Activated naive CD4-positive, alpha-beta T cell treated with Interleukin-2 at 50 U/mL for 16 hours (primary cell): ENCODE measurements at regions not wholly inside any gene's neighbourhood (a gene's known extent, or its start where the extent isn't known, plus 50 kb on each side); places are given as distances from the start of the nearest gene placed in this dataset.
"Not testable (repeated sequence)": the region's sequence is repeated elsewhere in the genome, so short reads cannot be mapped to it uniquely, and the experiment has no call there.

Experiments
- DNase-seq: peaks from one replicate; pipeline ENCODE4 v3.0.0-alpha.2; 2020

- no peak for DNase-seq
Observed at GRCh38 chr3:87792534-87793336, 266.1 kb downstream of the CGGBP1 start, which contains the start of gene HTR1F. HTR1F (plus strand) TSS chr3:87792706.

GRCh38 chr3:87792198-87792533 lies 266.6 kb downstream of the CGGBP1 start:
- no peak for DNase-seq

DNA sequence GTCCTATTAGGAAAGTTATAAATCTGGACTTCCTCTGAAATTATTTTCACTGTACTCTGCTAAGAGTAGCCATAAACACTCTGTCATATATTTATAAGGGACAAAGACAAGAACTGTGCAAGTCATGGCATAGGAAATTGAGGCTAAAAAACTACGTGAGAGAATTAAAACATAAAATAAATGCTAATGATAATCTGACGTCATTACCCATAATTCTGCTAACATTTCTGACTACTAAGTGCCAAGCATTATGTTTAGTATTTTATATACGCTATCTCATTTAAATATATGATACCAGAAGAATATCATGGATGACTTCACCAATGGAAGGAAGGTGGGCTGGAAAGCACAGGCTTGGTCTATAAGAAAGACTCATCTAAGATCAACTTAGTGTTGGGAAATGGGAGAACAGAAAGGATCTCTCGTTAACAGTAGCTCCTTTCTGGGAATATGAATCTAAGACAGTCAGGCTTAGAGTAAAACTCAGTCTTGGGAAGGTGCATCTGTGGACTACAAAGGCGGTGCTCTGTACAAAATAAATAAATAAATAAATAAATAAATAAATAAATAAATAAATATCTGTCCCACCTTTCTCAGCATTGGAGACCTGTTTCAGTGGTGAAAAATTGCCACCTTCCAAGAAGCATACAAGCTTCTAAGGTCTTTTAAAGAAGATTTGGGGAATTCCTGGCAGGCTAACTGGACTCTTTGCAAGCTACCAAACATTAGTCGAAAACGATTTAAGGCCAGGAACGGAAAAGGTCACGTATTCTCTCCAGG lies 267.4 kb downstream of the CGGBP1 start:
- DNase-seq, result no peak

- not testable (repeated sequence) for DNase-seq
Observed at GRCh38 chr3:87789049-87789448, 269.8 kb downstream of the CGGBP1 start.

DNA sequence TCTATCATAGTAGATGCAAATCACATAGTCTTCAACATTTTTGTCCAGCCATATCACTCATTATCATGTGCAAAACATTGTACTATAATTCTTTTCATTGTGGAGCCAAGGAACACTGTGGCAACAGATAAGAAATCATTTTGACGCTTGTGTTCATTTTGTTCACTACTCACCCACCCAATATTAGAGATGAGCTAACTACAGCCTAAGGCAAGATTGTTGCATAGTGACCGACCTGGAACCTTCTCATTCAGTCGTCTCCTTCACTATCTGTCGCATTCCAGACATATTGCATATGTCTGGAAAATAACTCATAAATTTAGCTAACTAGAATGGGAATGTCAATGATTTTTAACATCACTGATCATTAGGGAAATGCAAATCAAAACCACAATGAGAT lies 270.3 kb downstream of the CGGBP1 start:
- DNase-seq, result no peak

DNA sequence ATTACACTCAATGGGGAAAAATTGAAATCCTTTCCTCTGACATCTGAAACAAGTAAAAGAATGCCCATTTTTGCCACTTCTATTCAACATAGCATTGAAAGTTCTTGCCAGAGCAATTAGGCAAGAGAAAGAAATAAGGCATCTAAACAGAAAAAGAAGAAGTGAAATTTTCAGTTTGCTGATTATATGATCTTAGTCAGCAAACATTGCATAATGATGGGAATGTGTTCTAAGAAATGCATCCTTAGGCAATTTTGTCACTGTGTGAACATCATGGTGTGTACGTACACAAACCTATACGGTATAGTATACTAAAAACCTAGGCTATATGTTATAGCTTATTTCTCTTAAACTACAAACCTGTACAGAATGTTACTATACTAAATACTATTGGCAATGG lies 278.0 kb downstream of the CGGBP1 start:
- no peak for DNase-seq

GRCh38 chr3:87778876-87779275 lies 279.9 kb downstream of the CGGBP1 start:
- no peak for DNase-seq

DNA sequence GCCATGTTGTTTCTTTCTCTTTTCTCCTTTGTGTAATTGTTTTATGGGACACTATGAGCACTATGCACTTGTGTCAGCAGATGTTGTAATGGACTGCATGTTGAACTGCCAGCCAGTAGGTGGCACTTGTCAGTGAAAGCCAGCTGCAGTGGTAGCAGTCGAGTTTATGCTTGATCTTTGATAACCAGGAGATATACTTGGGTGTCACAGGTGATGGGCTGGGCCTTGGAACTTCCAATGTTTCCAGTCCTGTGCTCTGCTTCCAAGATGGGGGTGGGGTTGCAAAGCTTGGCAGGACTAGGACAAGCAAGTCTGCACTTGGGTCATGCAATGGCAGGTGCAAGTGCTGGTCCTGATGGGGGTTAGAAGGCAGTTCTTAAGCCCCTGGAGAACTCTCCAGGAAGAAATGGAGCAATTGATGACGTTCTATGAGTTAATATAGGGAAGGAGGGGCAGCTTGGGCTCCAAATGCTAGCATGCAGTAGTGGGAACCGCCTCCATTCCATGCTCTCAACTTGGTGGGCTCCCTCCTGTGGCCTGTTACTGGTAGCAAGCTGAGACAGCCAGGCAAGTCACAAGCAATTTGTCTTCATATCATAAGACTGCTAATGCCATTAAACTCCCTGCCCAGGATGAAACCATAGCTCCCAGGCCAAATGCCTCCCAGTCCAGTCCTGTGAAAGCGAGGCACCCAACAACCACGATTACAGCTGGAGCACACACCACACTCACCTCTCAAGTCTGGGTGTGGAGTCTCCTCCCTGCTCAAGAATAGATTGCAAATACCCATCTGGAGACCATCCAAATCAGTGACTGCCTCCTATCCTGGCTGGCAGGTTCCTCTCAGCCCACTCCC lies 287.2 kb downstream of the CGGBP1 start:
- peak; percentile 23 for DNase-seq

DNA sequence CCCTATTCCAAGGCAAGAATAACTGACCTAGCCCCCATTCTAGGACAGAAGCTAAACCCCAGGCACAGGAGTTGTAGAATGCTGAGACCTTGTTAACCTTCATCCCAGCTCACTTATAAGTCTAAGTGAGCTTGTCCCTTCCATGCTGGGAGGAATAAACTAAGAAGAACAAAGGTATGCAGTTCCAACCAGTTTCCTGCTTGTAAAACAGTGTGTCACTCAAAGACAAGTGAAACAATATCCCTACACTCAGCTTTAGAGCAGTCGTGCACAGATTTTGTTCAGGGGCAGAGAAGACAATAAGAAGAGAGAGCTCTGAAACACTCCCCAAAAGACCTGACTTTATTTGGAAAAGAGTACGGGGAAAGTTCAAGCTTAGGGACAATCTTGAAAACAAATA lies 292.1 kb downstream of the CGGBP1 start:
- DNase-seq, result no peak

- no peak for DNase-seq
Observed at GRCh38 chr3:87765256-87765655, 293.5 kb downstream of the CGGBP1 start.

DNA sequence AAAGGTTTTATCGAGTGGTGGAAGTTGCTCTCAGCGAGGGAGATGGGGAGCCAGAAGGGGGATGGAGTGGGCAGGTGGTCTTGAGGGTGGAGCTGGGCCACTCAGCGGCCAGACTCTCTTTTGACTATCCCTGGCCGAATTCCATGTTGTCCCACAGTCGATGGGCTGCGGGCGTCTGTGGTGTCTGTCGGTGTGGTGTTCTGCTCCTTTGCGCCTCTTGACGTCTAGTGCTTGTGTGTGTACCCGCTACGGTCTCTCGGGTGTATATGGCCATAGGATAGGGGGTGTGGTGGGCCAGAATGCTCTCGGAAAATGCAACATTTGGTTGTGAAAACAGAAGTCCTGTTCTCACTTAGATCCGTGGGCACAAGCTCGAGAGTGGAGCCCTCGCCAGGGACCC lies 297.0 kb downstream of the CGGBP1 start:
- no peak for DNase-seq

DNA sequence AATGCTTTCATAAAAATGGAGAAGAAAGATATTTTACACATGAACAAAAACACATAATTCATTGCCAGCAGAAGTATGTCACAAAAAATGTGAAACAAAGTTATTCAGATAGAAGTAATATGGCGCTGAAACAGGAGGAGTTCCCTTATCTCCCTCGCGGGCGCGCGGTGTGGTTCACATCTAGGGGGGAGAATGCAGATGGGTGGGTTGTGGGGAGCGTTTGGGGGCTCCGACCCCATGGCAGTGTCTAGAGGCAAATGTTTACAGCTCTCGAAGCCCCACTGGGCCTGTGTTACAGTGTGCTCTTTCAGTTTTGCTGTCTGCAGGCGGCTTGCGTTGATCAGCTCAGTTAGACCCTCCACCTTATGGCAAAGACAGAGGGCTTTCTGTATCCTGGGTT lies 297.5 kb downstream of the CGGBP1 start:
- DNase-seq, result no peak

DNA sequence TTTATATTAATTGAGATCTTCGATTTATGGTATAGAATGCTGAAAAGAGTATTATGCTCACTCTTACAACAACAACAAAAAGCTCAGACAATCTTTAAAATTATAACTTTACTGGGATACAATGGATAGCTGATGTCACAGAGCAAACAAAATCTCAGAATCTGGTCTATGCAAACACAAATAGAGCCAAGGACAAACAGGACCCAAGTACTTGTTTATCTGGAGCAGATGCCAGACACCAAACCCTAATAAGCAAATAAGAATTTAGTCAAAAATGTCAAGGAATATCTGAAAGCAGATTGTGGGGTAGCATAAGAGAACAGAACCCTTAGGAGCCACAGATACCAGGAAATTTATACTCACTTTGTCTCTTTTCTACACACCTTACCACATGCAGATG lies 302.2 kb downstream of the CGGBP1 start:
- no peak for DNase-seq

DNA sequence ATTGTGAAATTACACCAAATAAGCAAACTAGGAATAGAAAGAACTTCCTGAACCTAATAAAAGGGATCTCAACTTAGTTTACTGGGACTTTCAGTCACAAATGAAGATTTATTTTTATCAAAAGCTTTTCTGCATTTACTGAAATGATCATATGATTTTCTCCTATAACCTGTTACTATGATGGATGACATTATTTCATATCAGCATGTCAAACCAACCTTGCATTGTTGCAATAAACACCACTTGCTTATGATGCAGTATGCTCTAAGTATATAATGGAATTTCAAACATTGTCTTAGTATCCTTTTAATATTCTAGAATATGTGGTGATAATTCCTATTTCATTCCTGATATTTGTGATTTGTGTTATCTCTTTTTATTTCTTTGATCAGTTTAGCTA lies 303.0 kb downstream of the CGGBP1 start:
- no peak for DNase-seq

- DNase-seq, result no peak
Observed at GRCh38 chr3:87742250-87742649, 316.6 kb downstream of the CGGBP1 start.

DNA sequence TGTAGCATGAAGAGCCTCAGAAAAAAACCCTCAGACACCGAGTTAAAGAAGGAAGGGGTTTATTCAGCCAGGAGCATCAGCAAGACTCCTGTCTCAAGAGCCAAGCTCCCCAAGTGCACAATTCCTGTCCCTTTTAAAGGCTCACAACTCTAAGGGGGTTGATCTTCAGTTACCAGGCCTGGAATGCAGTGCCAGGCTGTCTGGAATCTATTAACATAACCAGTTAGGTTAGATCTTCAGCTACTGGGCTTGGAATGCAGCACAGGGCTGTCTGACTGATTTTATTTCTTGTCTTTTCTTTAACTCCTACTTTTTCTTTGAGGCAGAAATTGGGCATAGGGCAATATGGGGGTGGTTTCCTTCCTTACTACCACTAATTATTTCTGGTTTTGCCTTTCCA lies 317.9 kb downstream of the CGGBP1 start:
- not testable (repeated sequence) for DNase-seq

DNA sequence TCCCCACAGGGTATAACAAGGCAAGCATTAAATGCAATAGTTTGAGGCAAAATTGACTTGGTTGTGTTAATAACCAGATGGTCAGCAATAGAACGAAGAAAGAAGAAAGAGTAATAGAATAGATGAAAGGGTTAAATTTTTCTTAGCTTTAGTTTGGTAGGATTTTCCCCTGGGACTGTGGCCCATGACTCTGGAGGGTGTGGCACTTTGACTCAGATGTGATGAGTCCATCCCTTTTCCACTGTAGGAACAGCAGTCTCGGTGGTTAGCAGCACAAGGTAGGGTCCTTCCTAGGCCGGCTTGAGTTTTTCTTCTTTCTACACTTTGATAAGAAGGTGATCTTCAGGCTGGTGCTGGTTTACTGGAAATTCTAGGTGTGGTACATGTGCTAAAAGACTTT lies 321.0 kb downstream of the CGGBP1 start:
- not testable (repeated sequence) for DNase-seq

DNA sequence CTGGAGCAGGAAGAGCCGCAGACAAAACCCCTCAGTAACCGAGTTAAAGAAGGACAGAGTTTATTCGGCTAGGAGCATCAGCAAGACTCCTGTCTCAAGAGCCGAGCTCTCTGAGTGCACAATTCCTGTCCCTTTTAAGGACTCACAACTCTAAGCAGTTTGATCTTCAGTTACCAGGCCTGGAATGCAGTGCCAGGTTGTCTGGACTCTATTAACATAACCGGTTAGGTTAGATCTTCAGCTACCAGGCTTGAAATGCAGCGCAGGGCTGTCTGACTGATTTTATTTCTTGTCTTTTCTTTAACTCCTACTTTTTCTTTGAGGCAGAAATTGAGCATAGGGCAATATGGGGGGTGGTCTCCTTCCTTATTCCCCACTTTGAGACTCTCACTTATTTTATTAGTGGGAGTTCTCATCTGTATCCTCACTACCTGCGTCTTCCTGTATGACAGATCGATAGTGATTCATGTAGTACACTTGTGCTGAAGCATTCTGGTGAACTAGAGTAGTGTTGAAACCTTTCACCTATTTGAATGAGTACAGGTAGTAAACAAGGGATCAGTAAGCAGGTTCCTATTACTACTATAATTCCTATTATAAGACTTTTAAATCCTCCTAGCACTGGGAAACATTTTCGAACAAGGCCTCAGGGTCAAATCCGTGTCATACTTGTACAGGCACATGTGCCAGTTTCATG lies 325.0 kb downstream of the CGGBP1 start:
- no peak for DNase-seq

- no peak for DNase-seq
Observed at GRCh38 chr3:87732294-87732693, 326.5 kb downstream of the CGGBP1 start.

DNA sequence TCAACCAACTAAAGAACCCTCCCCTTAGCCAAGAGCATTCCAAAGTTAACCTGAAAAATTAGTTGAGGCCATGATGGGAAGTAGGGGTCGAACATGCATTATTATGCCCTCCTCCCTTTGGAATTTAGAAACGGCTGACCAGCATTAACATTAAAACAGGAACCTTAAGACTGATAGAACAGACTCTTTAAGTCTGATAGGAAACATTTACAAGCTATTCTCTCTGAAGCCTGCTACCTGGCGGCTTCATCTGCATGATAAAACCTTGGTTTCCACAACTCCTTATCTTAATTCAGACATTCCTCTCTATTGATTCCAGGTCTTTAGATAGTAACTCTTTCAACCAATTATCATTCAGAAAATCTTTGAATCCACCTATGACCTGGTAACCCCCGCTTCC lies 331.0 kb downstream of the CGGBP1 start:
- DNase-seq, result no peak

- DNase-seq, result no peak
Observed at GRCh38 chr3:87719060-87719459, 339.7 kb downstream of the CGGBP1 start.

DNA sequence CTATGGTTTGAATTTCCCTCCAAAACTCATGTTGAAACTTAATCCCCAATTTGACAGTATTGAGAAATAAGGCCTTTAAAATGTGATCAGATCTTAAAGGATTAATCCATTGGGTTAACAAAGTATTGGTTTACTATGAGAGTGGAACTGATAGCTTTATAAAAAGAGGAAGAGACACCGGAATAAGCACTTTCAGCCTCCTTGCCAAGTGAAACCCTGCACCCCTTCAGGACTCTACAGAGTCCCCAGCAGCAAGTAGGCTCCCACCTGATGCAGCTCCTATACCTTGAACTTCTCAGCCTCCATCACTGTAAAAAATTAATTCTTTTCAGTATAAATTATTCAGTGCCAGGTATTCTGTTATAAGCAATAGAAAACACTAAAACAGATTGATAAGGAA lies 348.3 kb downstream of the CGGBP1 start:
- DNase-seq, result no peak

GRCh38 chr3:87710028-87710427 lies 348.8 kb downstream of the CGGBP1 start:
- no peak for DNase-seq
